OCI-LY1 (cell line): ENCODE measurements at regions not wholly inside any gene's neighbourhood (a gene's known extent, or its start where the extent isn't known, plus 50 kb on each side); places are given as distances from the start of the nearest gene placed in this dataset.

Source experiments
- EZH2 ChIP-seq: fragments of 200-600 bp; sonication (generic), shearing (Covaris generic); IDR thresholded peaks from 2 replicates; pipeline ENCODE4 v1.8.0; 2017; ENCODE audit warnings: borderline replicate concordance, mixed run types, mild to moderate bottlenecking, antibody characterized with exemption, low read length, moderate library complexity, mixed read lengths
- TF ChIP-seq, protein P1 (sequence below): fragments of 200-600 bp; sonication (generic), shearing (Covaris generic); IDR thresholded peaks from 2 replicates; pipeline ENCODE4 v1.5.1; 2017; ENCODE audit warnings: mild to moderate bottlenecking, antibody characterized with exemption, low read length, moderate library complexity, mixed read lengths

DNA sequence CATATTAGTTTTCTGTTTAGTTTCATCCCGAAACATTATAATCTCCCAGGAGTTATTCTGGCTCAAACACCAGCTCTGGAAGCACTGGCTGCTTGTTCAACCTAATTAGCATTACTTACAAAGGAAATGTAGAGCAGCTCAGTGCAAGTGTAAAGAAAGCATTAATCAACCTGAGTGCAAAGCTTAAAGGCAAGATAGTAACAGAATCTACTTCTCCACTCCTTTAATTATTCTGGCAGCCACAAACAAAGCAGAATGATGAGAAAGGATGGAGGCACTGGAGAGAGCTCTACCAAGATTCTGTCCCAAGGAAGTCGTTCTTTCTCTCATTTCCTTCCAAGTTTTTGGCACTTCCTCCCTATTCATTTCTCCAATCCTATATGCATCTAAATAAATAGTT is 1384.0 kb downstream of the ZPLD1 start:
- TF ChIP-seq, protein P1, sequence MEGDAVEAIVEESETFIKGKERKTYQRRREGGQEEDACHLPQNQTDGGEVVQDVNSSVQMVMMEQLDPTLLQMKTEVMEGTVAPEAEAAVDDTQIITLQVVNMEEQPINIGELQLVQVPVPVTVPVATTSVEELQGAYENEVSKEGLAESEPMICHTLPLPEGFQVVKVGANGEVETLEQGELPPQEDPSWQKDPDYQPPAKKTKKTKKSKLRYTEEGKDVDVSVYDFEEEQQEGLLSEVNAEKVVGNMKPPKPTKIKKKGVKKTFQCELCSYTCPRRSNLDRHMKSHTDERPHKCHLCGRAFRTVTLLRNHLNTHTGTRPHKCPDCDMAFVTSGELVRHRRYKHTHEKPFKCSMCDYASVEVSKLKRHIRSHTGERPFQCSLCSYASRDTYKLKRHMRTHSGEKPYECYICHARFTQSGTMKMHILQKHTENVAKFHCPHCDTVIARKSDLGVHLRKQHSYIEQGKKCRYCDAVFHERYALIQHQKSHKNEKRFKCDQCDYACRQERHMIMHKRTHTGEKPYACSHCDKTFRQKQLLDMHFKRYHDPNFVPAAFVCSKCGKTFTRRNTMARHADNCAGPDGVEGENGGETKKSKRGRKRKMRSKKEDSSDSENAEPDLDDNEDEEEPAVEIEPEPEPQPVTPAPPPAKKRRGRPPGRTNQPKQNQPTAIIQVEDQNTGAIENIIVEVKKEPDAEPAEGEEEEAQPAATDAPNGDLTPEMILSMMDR = no peak
- TF ChIP-seq EZH2 = no peak
